Retinal pigment epithelial cell (primary cell): ENCODE measurements at regions not wholly inside any gene's neighbourhood (a gene's known extent, or its start where the extent isn't known, plus 50 kb on each side); places are given as distances from the start of the nearest gene placed in this dataset.

Source experiments
- DNase-seq: peaks from one replicate; pipeline ENCODE4 v3.0.0-alpha.2; 2010; ENCODE audit warnings: low read depth
- H3K4me3 ChIP-seq: 2 replicates; pipeline ENCODE4 v1.5.1; 2011; ENCODE audit warnings: mild to moderate bottlenecking, low read length, control low read depth, moderate library complexity
- CTCF ChIP-seq: conservative IDR thresholded peaks from 2 replicates; pipeline ENCODE4 v1.5.1; 2011; ENCODE audit warnings: low read depth, low read length, control low read depth, inconsistent platforms

- H3K4me3 ChIP-seq = no peak overlapping the region
- DNase-seq = no peak
- no peak for TF ChIP-seq CTCF
These were observed 710.2 kb upstream of the POM121L12 start for GRCh38 chr7:52325237-52325636.

DNA sequence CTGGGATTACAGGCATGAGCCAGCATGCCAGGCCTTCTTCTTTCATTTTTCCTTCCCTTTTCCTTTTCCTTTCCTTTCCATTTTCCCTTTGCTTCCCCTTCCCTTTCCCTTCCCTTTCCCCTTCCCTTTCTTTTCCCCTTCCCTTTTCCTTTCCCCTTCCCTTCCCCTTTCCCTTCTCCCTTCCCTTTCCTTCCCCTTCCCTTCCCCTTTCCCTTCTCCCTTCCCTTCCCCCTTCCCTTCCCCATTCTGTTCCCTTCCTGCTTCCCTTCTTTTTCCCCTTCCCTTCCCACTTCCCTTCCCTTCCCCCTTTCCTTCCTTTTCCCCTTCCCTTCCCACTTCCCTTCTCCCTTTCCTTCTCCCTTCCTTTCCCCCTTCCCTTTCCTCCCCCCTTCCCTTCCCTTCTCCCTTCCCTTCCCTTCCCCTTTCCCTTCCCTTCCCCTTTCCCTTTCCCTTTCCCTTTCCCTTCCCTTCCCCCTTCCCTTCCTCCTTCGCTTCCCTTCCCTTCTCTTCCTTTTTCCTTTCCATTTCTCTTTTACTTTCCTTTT, 712.2 kb upstream of the POM121L12 start:
- TF ChIP-seq CTCF = no peak
- no peak for DNase-seq
- H3K4me3 ChIP-seq = no peak overlapping the region

GRCh38 chr7:52320610-52321009, 714.8 kb upstream of the POM121L12 start:
- H3K4me3 ChIP-seq = no peak overlapping the region
- TF ChIP-seq CTCF = no peak
- no peak for DNase-seq

DNA sequence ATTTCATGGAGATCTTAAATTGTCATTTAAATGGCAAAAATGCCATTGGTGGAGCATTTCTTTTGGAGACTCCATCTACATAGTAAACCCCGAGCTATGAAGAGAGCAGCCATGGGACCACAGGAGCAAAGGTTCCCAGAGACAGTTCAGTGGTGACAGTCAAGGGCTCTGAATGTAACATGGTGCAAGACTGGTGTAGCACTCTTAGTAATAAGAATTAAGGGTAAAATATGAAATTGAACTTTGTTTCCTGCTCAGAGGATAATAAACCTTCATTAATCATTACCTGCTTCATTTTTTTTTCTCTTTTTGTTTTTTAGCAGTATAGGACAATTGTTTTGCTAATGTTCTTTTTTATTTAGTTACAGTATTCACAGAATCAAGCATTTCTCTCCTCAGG, 717.5 kb upstream of the POM121L12 start:
- no peak for TF ChIP-seq CTCF
- H3K4me3 ChIP-seq = no peak overlapping the region
- DNase-seq = no peak

GRCh38 chr7:52311886-52312285, 723.5 kb upstream of the POM121L12 start:
- no peak for TF ChIP-seq CTCF
- no peak overlapping the region for H3K4me3 ChIP-seq
- DNase-seq = no peak

GRCh38 chr7:52309631-52310030, 725.8 kb upstream of the POM121L12 start:
- no peak for DNase-seq
- no peak for TF ChIP-seq CTCF

DNA sequence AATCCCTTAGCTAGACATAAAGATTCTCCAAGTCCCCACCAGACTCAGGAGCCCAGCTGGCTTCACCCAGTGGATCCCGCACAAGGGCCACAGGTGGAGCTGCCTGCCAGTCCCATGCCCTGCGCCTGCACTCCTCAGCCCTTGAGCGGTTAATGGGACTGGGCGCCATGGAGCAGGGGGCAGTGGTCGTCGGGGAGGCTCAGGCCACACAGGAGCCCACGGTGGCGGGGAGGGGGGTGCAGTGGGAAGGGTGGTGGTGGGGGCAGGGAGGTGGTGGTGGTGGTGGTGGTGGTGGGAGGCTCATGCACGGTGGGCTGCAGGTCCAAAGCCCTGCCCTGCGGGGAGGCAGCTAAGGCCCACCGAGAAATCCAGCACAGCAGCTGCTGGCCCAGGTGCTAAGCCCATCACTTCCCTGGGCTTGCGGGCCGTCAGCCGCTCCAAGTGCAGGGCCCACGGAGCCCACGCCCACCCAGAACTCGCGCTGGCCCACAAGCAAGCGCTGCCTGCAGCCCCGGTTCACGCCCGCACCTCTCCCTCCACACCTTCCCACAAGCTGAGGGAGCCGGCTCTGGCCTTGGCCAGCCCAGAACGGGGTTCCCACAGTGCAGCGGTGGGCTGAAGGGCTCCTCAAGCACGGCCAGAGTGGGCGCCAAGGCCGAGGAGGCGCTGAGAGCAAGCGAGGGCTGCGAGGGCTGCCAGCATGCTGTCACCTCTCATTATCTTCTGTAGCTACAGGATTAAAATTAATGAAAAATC, 732.5 kb upstream of the POM121L12 start:
- TF ChIP-seq CTCF = no peak
- H3K4me3 ChIP-seq = no peak overlapping the region
- DNase-seq = no peak

More at GRCh38 chr7:52309631-52310030, 725.8 kb upstream of the POM121L12 start:
- no peak overlapping the region for H3K4me3 ChIP-seq
